DND-41 (cell line): ENCODE measurements at regions not wholly inside any gene's neighbourhood (a gene's known extent, or its start where the extent isn't known, plus 50 kb on each side); places are given as distances from the start of the nearest gene placed in this dataset.

Experiments
- ATAC-seq: fragments of 200-7000 bp; cut with Tn5 transposase; 3 replicates; pipeline ENCODE4 v1.9.1; 2021; ENCODE audit warnings: low read depth; ENCODE audit not compliant: insufficient read depth
- DNase-seq: peaks from one replicate; pipeline ENCODE4 v3.0.0-alpha.2; 2020
- H2AFZ ChIP-seq: 2 replicates; pipeline ENCODE4 v1.6.0; 2012; ENCODE audit warnings: low read depth, low read length
- H3K27ac ChIP-seq: 2 replicates; pipeline ENCODE4 v1.5.1; 2012; ENCODE audit warnings: low read length, inconsistent platforms
- H3K27me3 ChIP-seq: fragments of 200-600 bp; sonication (generic); 2 replicates; pipeline ENCODE4 v1.6.0; 2012; ENCODE audit warnings: low read length, mild to moderate bottlenecking, inconsistent platforms; ENCODE audit not compliant: insufficient read depth, poor library complexity
- H3K36me3 ChIP-seq: 2 replicates; pipeline ENCODE4 v1.5.1; 2012; ENCODE audit warnings: low read length, inconsistent platforms; ENCODE audit not compliant: insufficient read depth
- H3K4me1 ChIP-seq: 2 replicates; pipeline ENCODE4 v1.5.1; 2012; ENCODE audit warnings: mild to moderate bottlenecking, low read length; ENCODE audit not compliant: insufficient read depth
- H3K4me2 ChIP-seq: 2 replicates; pipeline ENCODE4 v1.6.0; 2012; ENCODE audit warnings: mild to moderate bottlenecking, moderate library complexity, low read length, inconsistent platforms; ENCODE audit not compliant: insufficient read depth
- H3K4me3 ChIP-seq, 2 experiments: fragments of 200-600 bp in 1 of 2; shearing (Covaris generic) in 1 of 2; 2 replicates each; pipeline ENCODE4 v1.5.1; 2012 to 2016; ENCODE audit warnings: inconsistent platforms in 2 of 2, low read length in 2 of 2, mild to moderate bottlenecking in 2 of 2, low read depth in 1 of 2, moderate library complexity in 1 of 2
- H3K79me2 ChIP-seq: 2 replicates; pipeline ENCODE4 v1.6.0; 2012; ENCODE audit warnings: low read length, inconsistent platforms; ENCODE audit not compliant: insufficient read depth
- H3K9ac ChIP-seq: 2 replicates; pipeline ENCODE4 v1.6.0; 2012; ENCODE audit warnings: low read depth, mild to moderate bottlenecking, inconsistent platforms, low read length, moderate library complexity
- H3K9me3 ChIP-seq: 2 replicates; pipeline ENCODE4 v1.5.1; 2012; ENCODE audit warnings: low read length, moderate library complexity, mild to moderate bottlenecking, inconsistent platforms; ENCODE audit not compliant: insufficient read depth, severe bottlenecking
- H4K20me1 ChIP-seq: 2 replicates; pipeline ENCODE4 v1.6.0; 2012; ENCODE audit warnings: low read length; ENCODE audit not compliant: insufficient read depth
- CTCF ChIP-seq: IDR thresholded peaks from 2 replicates; pipeline ENCODE4 v1.5.1; 2012; ENCODE audit warnings: borderline replicate concordance, low read length, moderate library complexity, mild to moderate bottlenecking; ENCODE audit not compliant: poor library complexity, severe bottlenecking; ENCODE audit errors: extremely low read depth
- EZH2 ChIP-seq: IDR thresholded peaks from 3 replicates; pipeline ENCODE4 v1.6.1; 2012; ENCODE audit warnings: borderline replicate concordance, low read depth, mild to moderate bottlenecking, moderate library complexity, low read length, inconsistent platforms; ENCODE audit not compliant: severe bottlenecking

DNA sequence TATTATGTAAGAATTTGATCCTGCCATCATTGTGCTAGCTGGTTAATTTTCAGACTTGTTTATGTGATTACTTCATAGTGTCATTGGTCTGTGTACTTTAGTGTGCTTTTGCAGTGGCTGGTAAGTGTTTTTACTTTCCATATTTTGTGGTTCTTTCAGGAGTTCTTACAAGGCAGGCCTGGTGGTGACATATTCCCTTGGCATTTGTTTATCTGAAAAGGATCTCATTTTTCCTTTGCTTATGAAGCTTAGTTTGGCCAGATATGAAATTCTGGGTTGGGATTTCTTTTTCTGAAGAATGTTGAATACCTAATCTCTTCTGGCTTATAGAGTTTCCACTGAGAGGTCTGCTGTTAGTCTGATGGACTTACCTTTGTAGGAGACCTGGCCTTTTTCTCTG is 72.8 kb upstream of the MC4R start:
- H3K9me3 ChIP-seq, result no peaks in the 10 kb centered on the region
- H3K9ac ChIP-seq, result no peak overlapping the region
- TF ChIP-seq EZH2 (no peak), CTCF (no peak)
- H2AFZ ChIP-seq, result no peak overlapping the region
- H3K36me3 ChIP-seq, result no peaks in the 10 kb centered on the region
- ATAC-seq, result no peak
- DNase-seq, result no peak
- H3K27ac ChIP-seq, result no peak overlapping the region
- no peak overlapping the region for H3K4me3 ChIP-seq
- no peak overlapping the region for H3K4me2 ChIP-seq
- no peaks in the 10 kb centered on the region for H4K20me1 ChIP-seq
- no peaks in the 10 kb centered on the region for H3K4me1 ChIP-seq
- H3K79me2 ChIP-seq, result no peaks in the 10 kb centered on the region
- no peaks in the 10 kb centered on the region for H3K27me3 ChIP-seq

DNA sequence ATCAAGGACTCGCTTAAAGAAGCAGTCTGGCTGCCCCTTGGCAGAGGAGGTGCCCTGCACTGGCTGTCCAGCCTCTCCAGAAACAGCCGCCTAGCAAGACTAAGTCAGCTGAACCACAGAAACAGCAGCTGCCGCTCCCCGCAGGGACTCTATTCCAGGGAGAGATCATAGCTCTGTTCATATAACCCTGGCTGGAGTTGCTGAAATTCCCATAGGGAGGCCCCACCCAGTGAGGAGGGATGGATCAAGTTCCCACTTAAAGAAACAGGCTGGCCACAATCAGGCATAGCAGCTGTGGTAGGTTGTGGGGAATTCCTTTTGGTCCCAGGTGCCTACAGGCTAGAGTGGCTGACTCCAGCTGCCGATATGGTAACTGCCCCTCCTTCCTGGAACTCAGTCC is 74.2 kb upstream of the MC4R start:
- Histone ChIP-seq H3K36me3 (no peaks in the 10 kb centered on the region), H3K27me3 (no peaks in the 10 kb centered on the region)
- ATAC-seq, result no peak

DNA sequence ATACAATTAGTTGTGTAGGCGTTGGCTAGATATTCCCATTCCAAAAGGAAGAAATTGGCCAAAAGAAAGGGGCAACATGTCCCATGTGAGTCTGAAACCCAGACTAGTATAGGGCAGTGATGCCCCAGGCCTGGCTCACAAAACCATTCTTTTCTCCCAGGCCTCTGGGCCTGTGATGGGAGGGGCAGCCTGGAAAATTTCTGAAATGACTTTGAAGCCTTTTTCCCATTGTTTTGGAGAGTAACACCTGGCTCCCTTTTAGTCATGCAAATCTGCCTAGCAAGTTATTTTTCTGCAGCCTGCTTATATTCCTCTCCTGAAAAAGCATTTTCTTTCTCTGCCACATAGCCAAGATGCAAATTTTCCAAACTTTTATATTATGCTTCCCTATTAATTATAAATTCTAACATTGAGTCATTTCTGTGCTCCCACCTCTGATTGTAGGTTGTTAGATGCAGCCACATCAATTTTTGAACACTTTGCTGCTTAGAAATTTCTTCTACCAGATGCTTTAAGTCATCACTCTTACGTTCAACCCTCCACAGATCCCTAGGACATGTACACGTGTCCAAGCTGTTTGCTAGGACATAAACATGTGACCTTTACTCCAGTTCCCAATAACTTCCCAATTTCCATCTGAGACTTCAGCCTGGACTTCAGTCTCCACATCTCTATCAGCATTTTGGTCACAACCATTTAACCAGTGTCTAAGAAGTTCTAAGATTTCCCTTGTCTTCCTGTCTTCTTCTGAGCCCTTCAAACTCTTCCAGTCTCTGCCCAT is 76.1 kb upstream of the MC4R start:
- Histone ChIP-seq H3K4me1 (no peaks in the 10 kb centered on the region), H3K9ac (no peak overlapping the region), H4K20me1 (no peaks in the 10 kb centered on the region), H3K4me2 (no peak overlapping the region), H3K36me3 (no peaks in the 10 kb centered on the region), H3K27me3 (no peaks in the 10 kb centered on the region), H3K9me3 (no peaks in the 10 kb centered on the region), H3K4me3 (no peak overlapping the region), H3K79me2 (no peaks in the 10 kb centered on the region), H2AFZ (no peak overlapping the region), H3K27ac (no peak overlapping the region)
- TF ChIP-seq EZH2 (no peak), CTCF (no peak)
- DNase-seq (no peak), ATAC-seq (no peak)

More for the DNA sequence above, 74.2 kb upstream of the MC4R start:
- no peak for DNase-seq
- Histone ChIP-seq H2AFZ (no peak overlapping the region), H3K79me2 (no peaks in the 10 kb centered on the region), H4K20me1 (no peaks in the 10 kb centered on the region), H3K4me3 (no peak overlapping the region), H3K27ac (no peak overlapping the region), H3K9me3 (no peaks in the 10 kb centered on the region), H3K4me2 (no peak overlapping the region), H3K4me1 (no peaks in the 10 kb centered on the region), H3K9ac (no peak overlapping the region)
- TF ChIP-seq EZH2, result no peak
- TF ChIP-seq CTCF, result no peak

GRCh38 chr18:60452421-60452820 is 79.8 kb upstream of the MC4R start:
- H3K27me3 ChIP-seq, result no peaks in the 10 kb centered on the region
- no peak for ATAC-seq
- H3K4me1 ChIP-seq, result no peaks in the 10 kb centered on the region
- H3K9ac ChIP-seq, result no peak overlapping the region
- H3K79me2 ChIP-seq, result no peaks in the 10 kb centered on the region
- H3K36me3 ChIP-seq, result no peaks in the 10 kb centered on the region
- no peaks in the 10 kb centered on the region for H3K9me3 ChIP-seq
- H3K4me2 ChIP-seq, result no peak overlapping the region
- no peak overlapping the region for H3K27ac ChIP-seq
- no peak for DNase-seq
- no peak overlapping the region for H2AFZ ChIP-seq
- TF ChIP-seq CTCF (no peak), EZH2 (no peak)
- no peaks in the 10 kb centered on the region for H4K20me1 ChIP-seq
- H3K4me3 ChIP-seq, result no peak overlapping the region
